ENCODE measurements at regions not wholly inside any gene's neighbourhood (a gene's known extent, or its start where the extent isn't known, plus 50 kb on each side); places are given as distances from the start of the nearest gene placed in this dataset.

GRCh38 chr13:19053561-19053960 is 128.1 kb downstream of the TUBA3C start:
- ChIA-PET POLR2A (no interaction called here), CTCF (no interaction called here)
- intact Hi-C loops (cut with micrococcal nuclease; ENCODE audit: unreplicated experiment) = no loop called here
- no peaks in the 10 kb centered on the region for H3K36me3 Mint-ChIP-seq (ENCODE audit: insufficient read depth, unreplicated experiment)
- Histone ChIP-seq H3K27me3 (replicated peaks; ENCODE audit: control insufficient read depth, insufficient read depth, low read length) (no peaks in the 10 kb centered on the region), H3K36me3 (ENCODE audit: control insufficient read depth, insufficient read depth, low read length) (no peaks in the 10 kb centered on the region), H3K4me1 (no peaks in the 10 kb centered on the region), H3K9me3 (no peaks in the 10 kb centered on the region), H3K4me3 (ENCODE audit: low read depth, low read length) (no peak overlapping the region)
- H3K27me3 Mint-ChIP-seq (ENCODE audit: insufficient read depth, unreplicated experiment) = no peaks in the 10 kb centered on the region
- TF ChIP-seq, protein P1, sequence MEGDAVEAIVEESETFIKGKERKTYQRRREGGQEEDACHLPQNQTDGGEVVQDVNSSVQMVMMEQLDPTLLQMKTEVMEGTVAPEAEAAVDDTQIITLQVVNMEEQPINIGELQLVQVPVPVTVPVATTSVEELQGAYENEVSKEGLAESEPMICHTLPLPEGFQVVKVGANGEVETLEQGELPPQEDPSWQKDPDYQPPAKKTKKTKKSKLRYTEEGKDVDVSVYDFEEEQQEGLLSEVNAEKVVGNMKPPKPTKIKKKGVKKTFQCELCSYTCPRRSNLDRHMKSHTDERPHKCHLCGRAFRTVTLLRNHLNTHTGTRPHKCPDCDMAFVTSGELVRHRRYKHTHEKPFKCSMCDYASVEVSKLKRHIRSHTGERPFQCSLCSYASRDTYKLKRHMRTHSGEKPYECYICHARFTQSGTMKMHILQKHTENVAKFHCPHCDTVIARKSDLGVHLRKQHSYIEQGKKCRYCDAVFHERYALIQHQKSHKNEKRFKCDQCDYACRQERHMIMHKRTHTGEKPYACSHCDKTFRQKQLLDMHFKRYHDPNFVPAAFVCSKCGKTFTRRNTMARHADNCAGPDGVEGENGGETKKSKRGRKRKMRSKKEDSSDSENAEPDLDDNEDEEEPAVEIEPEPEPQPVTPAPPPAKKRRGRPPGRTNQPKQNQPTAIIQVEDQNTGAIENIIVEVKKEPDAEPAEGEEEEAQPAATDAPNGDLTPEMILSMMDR (IDR thresholded peaks at IDR 0.05; ENCODE audit: insufficient read depth in 1 of 2, low read depth in 1 of 2, low read length in 1 of 2, severe bottlenecking in 1 of 2, unreplicated experiment in 1 of 2) = no peak
- H3K4me3 Mint-ChIP-seq (ENCODE audit: unreplicated experiment) = no peak overlapping the region
- H3K9me3 Mint-ChIP-seq (ENCODE audit: unreplicated experiment) = peaks cover 15% of the 10 kb centered on the region
- BruUV-seq (replicated peaks) = no TSS peak
- no peak for DNase-seq
- H3K4me1 Mint-ChIP-seq (ENCODE audit: low read depth, unreplicated experiment) = no peaks in the 10 kb centered on the region
- no peak overlapping the region for H3K27ac Mint-ChIP-seq (ENCODE audit: unreplicated experiment)

DNA sequence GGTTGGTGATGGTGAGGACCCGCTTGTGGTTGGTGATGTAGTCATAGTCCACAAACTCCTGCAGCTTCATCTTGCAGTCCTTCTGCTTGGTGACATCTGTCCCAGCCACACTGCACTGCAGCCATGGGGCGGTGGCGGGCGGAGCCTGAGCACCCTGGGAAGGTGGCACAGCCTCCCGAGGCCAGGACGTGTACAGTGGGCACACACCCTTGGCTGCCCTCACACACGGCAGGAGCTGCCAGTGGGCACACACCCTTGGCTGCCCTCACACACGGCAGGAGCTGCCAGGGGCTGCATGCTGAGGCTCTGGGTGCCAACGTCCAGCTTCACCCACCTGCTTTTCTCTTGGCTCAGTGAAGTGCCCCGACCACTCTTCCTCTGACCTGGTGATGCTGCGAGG is 128.7 kb downstream of the TUBA3C start:
- Mint-ChIP-seq H3K4me1 (ENCODE audit: low read depth, unreplicated experiment) (no peaks in the 10 kb centered on the region), H3K4me3 (ENCODE audit: unreplicated experiment) (no peak overlapping the region), H3K9me3 (ENCODE audit: unreplicated experiment) (peaks cover 15% of the 10 kb centered on the region), H3K27ac (ENCODE audit: unreplicated experiment) (no peak overlapping the region), H3K27me3 (ENCODE audit: insufficient read depth, unreplicated experiment) (no peaks in the 10 kb centered on the region), H3K36me3 (ENCODE audit: insufficient read depth, unreplicated experiment) (no peaks in the 10 kb centered on the region)
- Histone ChIP-seq H3K4me1 (no peaks in the 10 kb centered on the region), H3K9me3 (no peaks in the 10 kb centered on the region), H3K36me3 (ENCODE audit: control insufficient read depth, insufficient read depth, low read length) (no peaks in the 10 kb centered on the region), H3K27me3 (replicated peaks; ENCODE audit: control insufficient read depth, insufficient read depth, low read length) (no peaks in the 10 kb centered on the region), H3K4me3 (ENCODE audit: low read depth, low read length) (no peak overlapping the region)
- TF ChIP-seq, protein P1 (IDR thresholded peaks at IDR 0.05; ENCODE audit: insufficient read depth in 1 of 2, low read depth in 1 of 2, low read length in 1 of 2, severe bottlenecking in 1 of 2, unreplicated experiment in 1 of 2) = no peak
- DNase-seq = no peak
- intact Hi-C loops (cut with micrococcal nuclease; ENCODE audit: unreplicated experiment) = no loop called here
- ChIA-PET CTCF (no interaction called here), POLR2A (no interaction called here)
- BruUV-seq (replicated peaks) = no TSS peak

GRCh38 chr13:19052180-19052579 is 129.4 kb downstream of the TUBA3C start:
- Histone ChIP-seq H3K36me3 (ENCODE audit: control insufficient read depth, insufficient read depth, low read length) (no peaks in the 10 kb centered on the region), H3K27me3 (replicated peaks; ENCODE audit: control insufficient read depth, insufficient read depth, low read length) (no peaks in the 10 kb centered on the region), H3K4me3 (ENCODE audit: low read depth, low read length) (no peak overlapping the region), H3K4me1 (no peaks in the 10 kb centered on the region), H3K9me3 (no peaks in the 10 kb centered on the region)
- Mint-ChIP-seq H3K4me1 (ENCODE audit: low read depth, unreplicated experiment) (no peaks in the 10 kb centered on the region), H3K36me3 (ENCODE audit: insufficient read depth, unreplicated experiment) (no peaks in the 10 kb centered on the region), H3K27ac (ENCODE audit: unreplicated experiment) (no peak overlapping the region), H3K27me3 (ENCODE audit: insufficient read depth, unreplicated experiment) (no peaks in the 10 kb centered on the region), H3K4me3 (ENCODE audit: unreplicated experiment) (no peak overlapping the region), H3K9me3 (ENCODE audit: unreplicated experiment) (peaks cover 15% of the 10 kb centered on the region)
- intact Hi-C loops (cut with micrococcal nuclease; ENCODE audit: unreplicated experiment) = no loop called here
- ChIA-PET CTCF (no interaction called here), POLR2A (no interaction called here)
- DNase-seq = no peak
- BruUV-seq (replicated peaks) = no TSS peak
- TF ChIP-seq, protein P1 (IDR thresholded peaks at IDR 0.05; ENCODE audit: insufficient read depth in 1 of 2, low read depth in 1 of 2, low read length in 1 of 2, severe bottlenecking in 1 of 2, unreplicated experiment in 1 of 2) = no peak
